GM19372 (cell line): ENCODE measurements at regions not wholly inside any gene's neighbourhood (a gene's known extent, or its start where the extent isn't known, plus 50 kb on each side); places are given as distances from the start of the nearest gene placed in this dataset.

Source experiments
- ATAC-seq: cut with Tn5 transposase; IDR thresholded peaks from one replicate; pipeline ENCODE4 v1.9.1; 2021; ENCODE audit warnings: mild to moderate bottlenecking, low read depth, moderate library complexity; ENCODE audit not compliant: unreplicated experiment

DNA sequence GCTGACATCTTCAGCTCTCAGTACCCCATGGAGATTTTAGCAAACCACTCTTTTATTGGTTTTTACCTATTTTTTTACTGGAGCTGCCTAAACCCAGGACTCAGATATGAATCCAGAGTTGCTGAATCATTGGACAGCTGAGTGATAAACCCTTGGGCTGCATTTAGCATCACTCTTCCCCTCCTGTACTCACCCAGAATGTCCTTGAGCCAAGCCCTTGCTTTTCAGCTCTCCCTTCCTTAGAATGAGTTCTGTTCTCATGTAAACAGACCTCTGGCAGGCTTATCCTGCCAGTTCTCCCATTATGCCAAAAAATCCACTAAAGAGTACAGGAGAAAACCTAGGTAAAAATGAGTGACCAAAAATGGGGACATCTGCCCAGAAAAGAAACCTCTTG is 200.1 kb upstream of the POU2AF2 start:
- no peak for ATAC-seq

GRCh38 chr11:111044751-111045406 is 200.6 kb upstream of the POU2AF2 start:
- no peak for ATAC-seq

- no peak for ATAC-seq
These were observed 205.5 kb upstream of the POU2AF2 start for GRCh38 chr11:111039982-111040381.

DNA sequence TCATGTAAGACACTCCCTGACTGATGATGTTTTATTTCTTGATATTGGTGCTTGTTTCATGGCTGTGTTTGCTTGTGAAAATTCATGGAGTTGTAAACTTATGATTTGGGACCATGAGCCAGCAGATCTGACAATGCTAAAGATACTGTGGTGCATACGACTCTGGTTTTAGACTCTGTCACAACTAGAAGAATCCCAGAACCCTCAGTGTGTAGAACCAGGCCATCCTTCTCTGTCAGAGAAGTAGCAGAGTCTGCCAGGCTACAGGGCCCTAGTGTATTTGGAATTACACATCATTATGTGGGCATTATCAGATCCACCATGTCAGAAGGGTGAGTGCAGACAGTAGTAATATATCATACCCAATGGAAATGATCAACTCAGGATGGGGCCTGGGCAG is 209.8 kb upstream of the POU2AF2 start:
- no peak for ATAC-seq

DNA sequence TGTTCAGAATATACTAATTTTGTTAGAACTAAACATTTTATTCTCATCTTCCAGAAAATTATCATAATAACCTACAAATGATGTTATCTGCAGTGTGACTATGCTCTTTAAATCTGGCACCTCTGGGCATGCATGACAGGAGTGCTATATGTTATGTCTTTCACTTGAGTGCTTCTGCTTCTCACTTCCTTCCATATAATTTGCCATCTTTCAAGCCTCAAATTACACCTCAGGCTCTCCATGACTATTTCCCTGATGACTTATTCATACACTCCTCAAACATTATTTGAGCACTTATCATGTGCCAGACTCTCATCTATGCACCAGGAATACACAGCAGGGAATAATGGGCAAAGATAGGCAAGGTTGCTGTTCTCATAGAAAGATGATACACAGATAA is 219.3 kb upstream of the POU2AF2 start:
- ATAC-seq = no peak

GRCh38 chr11:111021131-111021530 is 224.4 kb upstream of the POU2AF2 start:
- no peak for ATAC-seq

DNA sequence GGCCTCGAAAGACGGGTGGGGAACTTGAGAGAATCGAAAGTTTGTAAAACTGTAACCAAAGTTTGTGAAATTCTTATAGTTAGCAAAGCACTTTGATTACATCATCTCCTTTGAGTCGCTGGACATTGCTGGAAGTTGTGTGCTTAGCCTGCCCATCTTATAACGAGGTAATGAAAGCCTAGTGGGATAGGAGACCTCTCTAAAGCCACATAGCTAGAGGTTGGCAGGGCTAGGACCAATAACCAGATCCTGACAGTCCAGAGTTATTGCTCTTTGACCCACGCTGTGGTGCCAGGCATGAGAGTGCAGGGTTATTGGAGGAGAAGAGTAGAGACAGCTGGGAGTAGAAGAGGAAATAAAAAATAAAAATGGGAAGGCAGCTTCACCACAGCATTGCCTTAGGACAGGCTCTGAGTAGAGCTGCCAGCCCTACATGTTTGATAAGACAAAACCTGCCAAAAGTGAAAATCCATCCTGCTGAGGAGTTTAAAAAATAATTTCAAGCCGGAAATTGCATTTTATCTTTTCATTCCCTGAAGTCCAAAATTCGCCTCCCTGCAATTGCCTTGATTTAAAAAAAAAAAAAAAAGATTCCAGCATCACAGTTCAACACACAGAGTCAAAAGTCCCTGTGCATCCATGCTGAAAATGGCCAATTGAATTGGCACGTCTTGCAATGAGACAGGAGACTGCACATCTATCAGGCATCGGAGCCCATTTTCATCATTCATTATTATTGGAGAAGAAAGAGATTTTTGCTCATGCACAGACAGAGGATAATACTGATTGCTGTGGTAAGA is 225.5 kb upstream of the POU2AF2 start:
- ATAC-seq = no peak

- no peak for ATAC-seq
These were observed 226.1 kb upstream of the POU2AF2 start for GRCh38 chr11:111019451-111019850.

DNA sequence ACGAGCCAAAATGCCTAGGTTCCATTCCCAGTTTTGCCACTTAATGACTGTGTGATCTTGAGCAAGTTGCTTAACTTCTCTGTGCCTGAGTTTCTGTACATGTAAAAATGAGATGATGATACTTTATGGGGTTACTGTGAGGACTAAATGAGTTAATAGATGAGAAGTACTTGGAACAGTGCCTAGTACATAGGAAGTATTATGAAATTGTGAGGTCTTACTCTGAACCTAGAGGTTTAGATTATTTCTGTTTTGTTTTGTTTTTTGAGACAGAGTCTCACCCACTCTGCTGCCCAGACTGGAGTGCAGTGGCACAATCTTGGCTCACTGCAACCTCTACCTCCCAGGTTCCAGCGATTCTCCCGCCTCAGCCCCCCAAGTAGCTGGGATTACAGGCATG is 227.0 kb upstream of the POU2AF2 start:
- no peak for ATAC-seq

GRCh38 chr11:111012491-111012890 is 233.0 kb upstream of the POU2AF2 start:
- ATAC-seq = no peak

GRCh38 chr11:111011275-111011594 is 234.3 kb upstream of the POU2AF2 start:
- ATAC-seq = no peak

DNA sequence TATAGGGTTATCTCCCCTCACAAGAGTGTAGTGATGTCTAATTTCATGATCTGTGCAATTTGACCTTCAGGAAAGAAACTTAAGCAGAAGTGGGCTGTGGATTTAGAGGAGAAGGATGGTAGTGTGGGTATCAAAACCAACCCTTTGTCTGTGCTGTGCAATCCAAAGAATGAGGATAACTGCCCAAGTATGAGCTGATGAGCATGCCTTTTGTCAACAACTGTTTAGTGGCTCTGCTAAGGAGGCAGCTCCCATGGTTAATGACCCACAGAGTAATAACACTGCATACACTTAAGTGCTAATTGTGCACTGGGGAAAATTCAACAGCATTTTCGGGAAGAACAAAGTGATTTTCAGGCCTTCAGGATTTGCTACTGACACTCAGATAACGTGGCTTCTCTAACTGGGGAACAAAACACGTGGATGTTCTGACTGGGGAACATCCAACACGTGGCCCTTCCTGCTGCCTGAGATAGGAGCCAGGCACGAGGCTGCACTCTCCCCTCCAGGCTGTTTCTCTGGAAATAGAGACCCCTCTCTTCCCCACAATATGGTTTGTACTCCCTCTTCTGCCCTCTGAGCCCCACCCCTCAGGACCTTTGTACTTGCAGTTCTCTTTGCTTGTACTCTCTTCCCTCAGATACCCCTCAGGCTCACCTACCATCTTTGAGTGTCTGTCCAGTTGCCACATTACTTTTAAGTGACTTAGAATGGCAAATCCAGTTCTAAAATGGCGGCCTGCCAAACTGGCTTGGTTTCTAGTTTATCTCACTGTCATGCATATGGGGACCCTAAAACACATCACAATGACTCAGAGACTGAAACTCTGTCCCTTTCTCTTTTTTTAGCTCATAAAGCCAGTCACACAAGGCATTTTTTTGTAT is 234.9 kb upstream of the POU2AF2 start:
- ATAC-seq = no peak

DNA sequence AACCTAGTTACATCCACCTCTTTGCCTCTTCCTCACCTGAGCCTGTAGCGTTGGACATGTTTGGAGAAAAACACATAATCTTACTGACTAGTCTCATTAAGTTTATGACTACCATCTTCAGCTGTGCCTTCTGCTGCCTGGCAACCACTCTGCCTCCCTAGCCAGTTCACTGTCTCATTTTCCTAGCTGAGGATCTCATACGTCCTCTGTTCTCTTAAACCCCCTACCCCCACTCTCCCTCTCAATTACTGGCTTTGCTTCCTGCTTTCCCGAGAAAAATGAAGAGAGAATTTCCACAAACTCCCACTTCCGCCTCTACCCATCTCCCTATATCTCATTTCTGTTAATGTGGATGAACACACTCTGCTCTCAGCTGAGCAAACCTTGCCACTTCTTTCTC is 239.3 kb upstream of the POU2AF2 start:
- ATAC-seq = no peak

- ATAC-seq = no peak
These were observed 243.4 kb upstream of the POU2AF2 start for GRCh38 chr11:111001986-111002611.

- no peak for ATAC-seq
These were observed 244.5 kb upstream of the POU2AF2 start for GRCh38 chr11:111001081-111001430.

DNA sequence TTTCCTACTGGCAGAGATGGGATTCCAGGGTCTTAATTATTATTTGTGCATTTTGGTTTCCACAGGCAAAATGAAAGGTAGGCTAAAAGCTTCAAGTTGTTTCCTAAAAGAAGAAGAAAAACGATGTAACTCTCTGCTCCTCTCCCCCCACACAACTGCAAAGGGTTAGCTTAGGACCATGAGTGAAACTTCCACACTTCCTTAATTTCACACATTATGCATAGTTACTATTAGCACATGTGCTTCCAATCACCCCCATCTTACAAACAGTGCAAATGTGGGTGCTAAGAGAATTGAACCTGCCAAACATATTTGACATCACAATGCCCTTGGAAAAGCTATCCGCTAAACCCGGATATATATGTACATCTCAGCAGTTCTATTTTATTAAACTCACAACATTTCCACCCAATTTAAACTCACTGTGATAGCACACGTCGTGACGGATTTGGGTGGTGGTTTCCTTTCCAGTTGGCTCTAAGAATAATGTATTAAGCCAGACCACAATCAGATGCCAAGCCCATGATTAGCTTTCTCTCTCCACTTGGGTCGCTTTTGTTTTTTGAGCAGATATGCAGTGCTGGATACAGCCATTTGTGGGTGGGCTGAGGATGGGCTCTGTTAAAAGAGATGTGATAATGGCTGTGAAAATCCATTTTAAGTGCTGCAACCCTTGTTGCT is 245.0 kb upstream of the POU2AF2 start:
- no peak for ATAC-seq

DNA sequence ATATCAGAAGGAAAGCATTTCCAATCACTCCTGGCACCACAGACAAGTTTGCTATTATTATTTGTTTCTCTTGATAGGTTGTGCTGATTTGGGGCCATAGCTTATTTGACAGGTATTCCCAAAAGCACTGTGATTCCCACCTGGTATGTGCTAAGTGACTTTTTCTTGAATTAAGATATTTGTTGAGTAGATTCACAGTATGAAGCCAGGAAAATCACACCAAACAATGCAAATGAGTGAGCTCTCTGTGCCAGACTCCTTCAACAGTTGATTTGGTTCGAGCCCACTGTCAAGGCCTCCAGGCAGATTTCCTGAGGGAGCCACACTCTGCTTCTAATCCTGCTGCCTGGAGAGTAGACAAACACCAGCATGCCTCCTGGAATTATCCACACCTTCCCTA is 253.0 kb upstream of the POU2AF2 start:
- no peak for ATAC-seq

DNA sequence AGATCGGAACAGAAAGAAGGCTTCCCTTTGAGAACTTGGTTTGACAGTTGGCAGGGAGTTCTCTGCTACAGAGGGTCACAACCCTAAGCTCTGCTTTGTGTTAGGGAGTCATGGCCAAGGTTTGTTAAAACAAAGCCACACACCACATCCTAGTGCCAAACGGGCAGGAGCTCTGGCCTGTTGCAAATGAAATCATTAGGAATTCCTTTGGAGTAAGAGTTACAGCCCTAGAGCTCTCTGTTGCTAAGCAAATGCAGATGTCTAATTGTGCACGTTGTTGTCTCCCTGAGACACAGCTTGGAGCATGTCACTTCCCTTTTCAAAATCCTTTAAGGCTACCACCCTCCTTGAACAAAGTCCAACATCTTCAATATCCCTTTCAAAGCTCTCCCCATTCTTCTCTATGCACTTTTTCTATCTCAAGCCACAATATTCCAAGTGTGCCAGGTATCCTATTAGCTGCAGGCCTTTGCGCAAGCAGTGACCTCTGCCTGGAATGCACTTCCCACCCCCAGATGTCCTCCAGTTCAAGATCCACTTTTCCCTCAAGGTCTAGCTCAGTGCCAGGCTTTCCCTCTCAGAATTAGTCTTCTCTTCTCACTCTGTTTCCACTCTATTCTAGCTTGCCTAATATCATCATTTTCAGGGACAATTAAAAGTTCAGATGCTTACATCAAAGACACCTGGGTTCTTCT is 253.7 kb upstream of the POU2AF2 start:
- no peak for ATAC-seq

DNA sequence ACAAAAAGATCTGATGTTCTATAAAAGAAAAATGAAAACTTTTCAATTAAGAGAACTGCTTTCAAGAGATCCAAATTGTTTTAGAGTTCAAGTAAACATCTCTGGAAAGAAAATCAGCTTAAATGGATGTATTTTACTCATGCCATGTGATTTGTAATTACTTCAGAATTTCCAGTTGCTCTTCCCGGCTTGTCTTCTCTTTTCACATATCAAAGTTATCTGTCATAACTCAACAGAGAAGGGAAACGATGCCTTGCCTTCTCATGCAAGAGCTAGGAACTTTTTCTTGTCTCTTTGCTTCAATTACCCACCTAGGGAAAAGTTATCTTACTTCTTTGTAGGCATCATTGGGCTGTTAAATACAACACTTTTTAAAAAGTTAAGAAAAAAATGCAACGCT is 255.2 kb upstream of the POU2AF2 start:
- ATAC-seq = no peak
